Activated CD4-positive, alpha-beta memory T cell treated with anti-CD3 and anti-CD28 coated beads for 36 hours (primary cell): ENCODE measurements at regions not wholly inside any gene's neighbourhood (a gene's known extent, or its start where the extent isn't known, plus 50 kb on each side); places are given as distances from the start of the nearest gene placed in this dataset.

Experiments
- CTCF ChIA-PET: fragments of 350-600 bp; sonication (Branson Sonifier 250); formaldehyde crosslinking; loops from one replicate; lab custom pipeline; 2021; ENCODE audit warnings: antibody characterized with exemption, inconsistent platforms; lab: Charles Lee
- POLR2A ChIA-PET: fragments of 350-600 bp; sonication (Branson Sonifier 250); formaldehyde crosslinking; loops from one replicate; lab custom pipeline; 2021; ENCODE audit warnings: antibody characterized with exemption; lab: Charles Lee
- DNase-seq: peaks from one replicate; pipeline ENCODE4 v3.0.0-alpha.2; 2020
- H3K27ac Mint-ChIP-seq: one replicate; pipeline ENCODE4 v1.8.0; 2021; ENCODE audit warnings: mixed read lengths
- H3K27me3 Mint-ChIP-seq: one replicate; pipeline ENCODE4 v1.8.0; 2021; ENCODE audit warnings: mixed read lengths
- H3K36me3 Mint-ChIP-seq: one replicate; pipeline ENCODE4 v1.8.0; 2021; ENCODE audit warnings: mixed read lengths
- H3K4me1 Mint-ChIP-seq: one replicate; pipeline ENCODE4 v1.8.0; 2021; ENCODE audit warnings: low read depth, mixed read lengths
- H3K4me3 Mint-ChIP-seq: one replicate; pipeline ENCODE4 v1.8.0; 2021; ENCODE audit warnings: mild to moderate bottlenecking, mixed read lengths
- H3K9me3 Mint-ChIP-seq: one replicate; pipeline ENCODE4 v1.8.0; 2021; ENCODE audit warnings: mixed read lengths
- intact Hi-C: fragments of 100-400 bp; cut with micrococcal nuclease; formaldehyde crosslinking; loops from one replicate; pipeline ENCODE4 v1.15.1; 2023

DNA sequence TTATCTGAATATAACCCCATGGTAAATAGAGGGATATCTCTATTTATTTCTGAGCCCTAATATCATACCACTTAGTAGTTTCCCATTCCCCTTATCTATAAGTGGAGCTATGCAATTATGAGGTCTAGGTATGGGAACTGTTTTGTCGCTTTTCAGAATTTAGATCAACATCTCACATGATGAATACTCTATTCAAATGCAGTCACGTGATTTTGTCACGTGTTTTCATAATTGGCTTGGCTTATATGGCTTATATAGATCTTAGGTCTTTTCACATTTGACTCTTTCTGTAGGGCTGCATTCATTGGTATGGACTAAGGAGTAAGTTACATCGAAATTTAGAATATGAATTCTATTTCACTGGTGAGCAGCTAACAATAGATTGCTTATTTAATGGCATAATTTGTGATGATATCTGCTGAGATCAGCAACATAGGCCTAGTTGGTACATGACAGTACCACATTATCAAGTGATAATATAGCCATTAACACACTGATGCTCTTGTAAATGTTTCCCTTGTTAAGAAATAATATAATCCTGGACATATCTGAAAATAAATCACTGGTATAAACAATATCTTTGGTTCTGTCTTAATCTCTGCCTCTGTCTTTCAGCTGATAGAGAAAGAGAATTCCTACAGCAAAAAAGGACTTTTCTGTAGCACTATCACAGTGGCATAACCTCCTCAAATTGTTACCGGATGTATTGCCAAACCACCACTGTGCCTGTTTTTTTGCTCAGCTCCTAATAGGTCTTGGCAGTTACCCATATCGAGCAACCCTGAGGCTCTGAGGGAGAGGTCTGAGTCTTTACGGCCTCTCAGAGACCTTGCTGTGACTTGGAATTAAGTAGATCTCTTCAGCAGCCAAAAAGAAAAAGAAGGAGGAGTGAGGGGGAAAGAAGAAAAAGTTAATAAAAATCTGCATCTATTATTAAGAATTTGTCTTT is 357.1 kb downstream of the ZPLD1 start:
- no peaks in the 10 kb centered on the region for H3K36me3 Mint-ChIP-seq
- no peak overlapping the region for H3K4me3 Mint-ChIP-seq
- no peaks in the 10 kb centered on the region for H3K9me3 Mint-ChIP-seq
- intact Hi-C loops = no loop called here
- H3K27me3 Mint-ChIP-seq = no peaks in the 10 kb centered on the region
- no peak overlapping the region for H3K27ac Mint-ChIP-seq
- no peaks in the 10 kb centered on the region for H3K4me1 Mint-ChIP-seq
- ChIA-PET POLR2A (no interaction called here), CTCF (no interaction called here)
- DNase-seq = no peak

DNA sequence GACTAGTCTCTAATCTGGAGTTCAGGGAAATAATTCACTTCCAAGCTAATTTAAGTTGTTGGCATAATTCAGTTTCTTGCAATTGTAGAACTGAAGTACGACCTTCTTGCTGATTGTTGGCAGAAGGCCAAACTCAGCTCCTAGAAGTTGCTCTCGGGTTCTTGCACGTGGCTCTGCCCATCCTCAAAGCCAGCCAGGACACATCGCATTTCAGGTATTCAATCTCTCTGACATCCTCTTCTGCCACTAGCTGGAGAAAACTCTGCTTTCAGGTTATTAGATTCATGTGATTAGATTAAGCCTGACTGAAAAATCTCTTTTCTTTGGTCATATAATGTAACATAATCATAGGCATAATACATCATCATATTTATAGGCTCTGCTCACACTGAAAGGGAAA is 362.0 kb downstream of the ZPLD1 start:
- no peak overlapping the region for H3K4me3 Mint-ChIP-seq
- ChIA-PET CTCF (no interaction called here), POLR2A (no interaction called here)

DNA sequence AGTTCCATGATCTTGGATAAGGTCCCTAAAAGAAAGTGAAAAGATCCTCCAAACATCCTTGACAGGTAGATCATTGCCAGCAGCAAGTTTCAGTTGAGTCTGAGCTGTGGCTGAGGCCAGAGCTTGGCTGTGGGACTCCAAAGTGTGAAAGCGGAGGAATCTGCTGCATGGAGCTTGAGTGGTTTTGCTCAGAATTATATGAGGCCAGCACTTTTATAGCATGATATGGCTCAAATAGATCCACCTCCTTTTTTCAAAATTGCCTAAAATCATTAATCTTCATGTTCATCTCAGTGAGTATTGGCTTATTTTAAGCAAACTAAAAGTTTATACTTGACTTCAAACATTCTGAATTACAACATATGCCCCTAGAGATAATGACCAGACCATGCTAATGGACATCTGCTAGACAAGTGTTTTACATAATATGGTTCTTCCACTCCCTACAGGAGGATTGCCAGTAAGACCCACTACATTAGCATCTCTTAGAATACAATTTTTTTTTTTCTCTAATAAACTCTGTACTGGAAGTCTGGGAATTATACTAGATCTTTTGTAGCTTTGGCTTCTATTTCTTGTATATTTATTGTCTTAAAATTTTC is 368.1 kb downstream of the ZPLD1 start:
- intact Hi-C loops = no loop called here
- no peaks in the 10 kb centered on the region for H3K4me1 Mint-ChIP-seq
- H3K27me3 Mint-ChIP-seq = no peaks in the 10 kb centered on the region
- ChIA-PET POLR2A (no interaction called here), CTCF (no interaction called here)
- DNase-seq = no peak
- no peaks in the 10 kb centered on the region for H3K9me3 Mint-ChIP-seq
- H3K27ac Mint-ChIP-seq = no peak overlapping the region
- no peak overlapping the region for H3K4me3 Mint-ChIP-seq
- H3K36me3 Mint-ChIP-seq = no peaks in the 10 kb centered on the region

More for the DNA sequence above, 362.0 kb downstream of the ZPLD1 start:
- Mint-ChIP-seq H3K36me3 (no peaks in the 10 kb centered on the region), H3K27ac (no peak overlapping the region), H3K27me3 (no peaks in the 10 kb centered on the region), H3K4me1 (no peaks in the 10 kb centered on the region), H3K9me3 (no peaks in the 10 kb centered on the region)
- intact Hi-C loops = no loop called here
- no peak for DNase-seq

DNA sequence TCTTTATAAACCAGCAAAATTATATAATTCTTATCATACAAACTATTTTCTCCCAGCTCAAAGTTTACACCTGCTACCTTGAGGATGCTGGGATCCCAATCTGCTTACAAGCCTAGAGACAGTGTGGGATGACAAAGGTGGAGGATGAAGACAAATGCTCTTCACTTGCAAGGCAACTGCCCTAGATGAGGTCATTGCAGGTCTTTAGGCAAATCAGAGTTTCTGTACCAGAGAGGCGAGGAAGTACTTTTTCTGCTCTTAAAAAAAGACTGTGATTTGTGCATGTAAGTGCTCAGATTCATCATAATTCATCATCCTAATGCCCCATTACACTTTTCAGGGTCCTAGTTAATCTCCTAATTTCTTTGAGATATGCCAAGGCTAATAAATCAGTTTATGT is 376.1 kb downstream of the ZPLD1 start:
- POLR2A ChIA-PET = no interaction called here
- Mint-ChIP-seq H3K36me3 (no peaks in the 10 kb centered on the region), H3K4me3 (no peak overlapping the region), H3K27me3 (no peaks in the 10 kb centered on the region), H3K27ac (no peak overlapping the region), H3K9me3 (no peaks in the 10 kb centered on the region), H3K4me1 (no peaks in the 10 kb centered on the region)
- CTCF ChIA-PET = no interaction called here
- no peak for DNase-seq
- intact Hi-C loops = no loop called here

DNA sequence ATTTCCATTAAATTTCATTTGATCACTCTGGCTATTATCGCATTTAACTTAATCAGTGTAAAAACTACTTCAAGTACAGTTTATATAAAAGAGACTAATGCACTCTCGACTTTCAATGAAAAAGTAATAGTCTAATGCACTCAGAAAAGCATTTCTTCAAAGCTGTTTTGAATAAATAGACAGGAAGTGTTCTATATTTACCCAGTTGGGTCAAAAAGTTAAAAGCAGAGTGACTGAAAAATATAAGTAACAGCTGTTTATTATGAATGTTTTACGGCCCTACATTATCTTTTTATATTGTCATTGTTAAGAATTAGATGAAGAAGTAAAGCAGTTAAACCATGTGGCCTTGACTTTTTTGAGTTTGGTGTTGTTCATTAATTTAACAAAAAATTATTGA is 391.8 kb downstream of the ZPLD1 start:
- intact Hi-C loops = no loop called here
- Mint-ChIP-seq H3K4me1 (no peaks in the 10 kb centered on the region), H3K36me3 (no peaks in the 10 kb centered on the region), H3K27ac (no peak overlapping the region), H3K9me3 (peaks cover 3% of the 10 kb centered on the region), H3K4me3 (no peak overlapping the region), H3K27me3 (peaks cover 1% of the 10 kb centered on the region)
- POLR2A ChIA-PET = no interaction called here
- CTCF ChIA-PET = no interaction called here
- no peak for DNase-seq

DNA sequence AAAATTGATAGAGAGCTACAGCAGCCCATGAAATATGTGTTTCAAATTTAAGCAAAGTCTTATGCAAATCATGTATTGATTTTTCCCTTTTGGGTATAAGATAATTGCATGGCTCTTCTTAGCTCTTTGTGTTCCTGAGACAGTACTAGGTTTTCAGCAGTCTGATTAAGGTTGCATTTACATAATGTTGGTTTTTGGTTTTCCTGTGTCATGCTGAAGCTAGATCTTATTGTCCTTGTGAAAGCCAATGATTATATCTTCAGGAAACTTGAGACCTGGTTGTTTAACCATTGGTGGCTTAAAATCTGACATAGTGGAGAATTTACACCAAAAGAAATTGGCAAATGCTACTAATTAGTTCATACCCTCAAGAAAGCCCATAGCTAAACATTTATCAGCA is 392.6 kb downstream of the ZPLD1 start:
- H3K36me3 Mint-ChIP-seq = no peaks in the 10 kb centered on the region
- no peaks in the 10 kb centered on the region for H3K4me1 Mint-ChIP-seq
- H3K9me3 Mint-ChIP-seq = peaks cover 2% of the 10 kb centered on the region
- CTCF ChIA-PET = no interaction called here
- no peak for DNase-seq
- POLR2A ChIA-PET = no interaction called here
- intact Hi-C loops = no loop called here
- H3K4me3 Mint-ChIP-seq = no peak overlapping the region
- no peak overlapping the region for H3K27ac Mint-ChIP-seq
- H3K27me3 Mint-ChIP-seq = peaks cover 1% of the 10 kb centered on the region

DNA sequence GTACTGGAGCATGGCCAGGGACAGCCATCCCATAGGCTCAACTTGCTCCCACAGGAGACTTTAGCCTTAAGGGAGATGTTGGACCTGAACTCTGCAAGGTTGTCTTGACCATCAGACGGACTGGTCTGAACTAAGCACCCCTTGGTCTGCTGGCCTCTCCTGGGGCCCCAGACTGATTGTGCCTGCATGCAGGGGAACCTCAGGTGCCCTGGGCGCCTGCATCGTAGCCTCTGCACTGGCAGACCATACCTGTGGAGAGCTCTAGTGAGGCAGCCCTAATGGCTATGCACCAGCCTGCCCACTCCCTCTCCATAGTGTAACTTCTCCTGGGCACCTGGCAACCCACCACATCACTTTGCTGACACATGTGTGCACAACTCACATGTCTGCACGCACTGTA is 395.6 kb downstream of the ZPLD1 start:
- H3K9me3 Mint-ChIP-seq = no peaks in the 10 kb centered on the region
- DNase-seq = no peak
- POLR2A ChIA-PET = interaction anchor here (0.5 kb wide), 1 partner anchor 125 kb away, joined by 5 read pairs; no protein-coding TSS in a partner anchor
- intact Hi-C loops = no loop called here
- CTCF ChIA-PET = no interaction called here
- H3K27ac Mint-ChIP-seq = no peak overlapping the region
- H3K27me3 Mint-ChIP-seq = peaks cover 1% of the 10 kb centered on the region
- no peaks in the 10 kb centered on the region for H3K36me3 Mint-ChIP-seq
- no peaks in the 10 kb centered on the region for H3K4me1 Mint-ChIP-seq
- H3K4me3 Mint-ChIP-seq = no peak overlapping the region

DNA sequence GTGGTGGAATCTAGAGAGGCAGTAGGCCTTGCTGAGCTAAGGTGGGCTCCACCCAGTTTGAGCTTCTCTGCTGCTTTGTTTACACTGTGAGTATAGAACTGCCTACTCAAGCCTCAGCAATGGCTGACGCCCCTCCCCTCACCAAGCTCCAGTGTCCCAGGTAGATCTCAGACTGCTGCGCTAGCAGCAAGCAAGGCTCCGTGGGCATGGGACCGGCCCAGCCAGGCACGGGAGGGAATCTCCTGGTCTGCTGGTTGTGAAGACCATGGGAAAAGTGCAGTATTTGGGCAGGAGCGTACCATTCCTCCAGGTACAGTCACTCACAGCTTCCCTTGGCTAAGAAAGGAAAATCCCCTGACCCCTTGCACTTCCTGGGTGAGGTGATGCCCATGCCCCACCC is 407.1 kb downstream of the ZPLD1 start:
- no peak for DNase-seq
- Mint-ChIP-seq H3K27me3 (no peaks in the 10 kb centered on the region), H3K27ac (no peak overlapping the region), H3K9me3 (peaks cover 7% of the 10 kb centered on the region), H3K4me1 (no peaks in the 10 kb centered on the region), H3K4me3 (no peak overlapping the region), H3K36me3 (no peaks in the 10 kb centered on the region)
- ChIA-PET CTCF (no interaction called here), POLR2A (no interaction called here)
- intact Hi-C loops = no loop called here

DNA sequence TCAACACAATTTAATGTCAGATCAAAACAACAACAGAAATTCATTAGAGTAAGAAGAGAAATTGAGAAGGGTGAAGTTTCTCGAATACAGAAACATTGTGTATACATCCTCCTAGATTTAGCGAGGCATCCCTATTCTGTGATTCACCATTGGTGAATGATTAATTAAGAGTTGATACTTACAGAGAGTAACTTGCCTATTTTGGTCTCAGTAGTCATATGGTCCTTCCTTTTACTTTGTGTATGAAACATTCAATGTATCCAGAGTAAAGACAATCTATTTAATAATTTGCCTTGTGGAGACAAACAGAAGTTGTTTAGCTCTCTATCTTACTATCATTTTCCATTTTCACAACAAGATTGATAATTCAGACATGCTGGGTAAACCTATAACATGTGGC is 432.0 kb downstream of the ZPLD1 start:
- Mint-ChIP-seq H3K4me3 (no peak overlapping the region), H3K27me3 (no peaks in the 10 kb centered on the region), H3K36me3 (no peaks in the 10 kb centered on the region), H3K4me1 (no peaks in the 10 kb centered on the region), H3K27ac (no peak overlapping the region), H3K9me3 (no peaks in the 10 kb centered on the region)
- CTCF ChIA-PET = no interaction called here
- POLR2A ChIA-PET = no interaction called here
- DNase-seq = no peak
- intact Hi-C loops = no loop called here

DNA sequence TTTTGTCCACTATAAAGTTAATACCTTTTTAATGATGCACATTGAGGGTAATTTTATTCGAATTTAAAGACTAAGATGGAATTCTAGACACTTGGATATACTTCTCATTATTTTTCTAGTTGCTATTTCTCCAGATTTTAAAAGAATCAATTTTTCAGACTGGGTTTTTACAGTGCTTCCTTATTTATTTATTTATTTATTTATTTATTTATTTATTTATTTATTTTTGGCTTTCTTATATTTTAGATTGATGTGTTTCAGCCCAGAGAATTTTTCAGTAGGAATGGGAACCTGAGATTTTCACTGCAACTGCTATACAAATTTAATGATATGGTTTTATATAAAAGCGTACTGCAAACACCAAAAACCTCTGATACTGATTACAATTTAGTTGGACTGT is 448.7 kb downstream of the ZPLD1 start:
- no peak overlapping the region for H3K27ac Mint-ChIP-seq
- CTCF ChIA-PET = no interaction called here
- intact Hi-C loops = no loop called here

DNA sequence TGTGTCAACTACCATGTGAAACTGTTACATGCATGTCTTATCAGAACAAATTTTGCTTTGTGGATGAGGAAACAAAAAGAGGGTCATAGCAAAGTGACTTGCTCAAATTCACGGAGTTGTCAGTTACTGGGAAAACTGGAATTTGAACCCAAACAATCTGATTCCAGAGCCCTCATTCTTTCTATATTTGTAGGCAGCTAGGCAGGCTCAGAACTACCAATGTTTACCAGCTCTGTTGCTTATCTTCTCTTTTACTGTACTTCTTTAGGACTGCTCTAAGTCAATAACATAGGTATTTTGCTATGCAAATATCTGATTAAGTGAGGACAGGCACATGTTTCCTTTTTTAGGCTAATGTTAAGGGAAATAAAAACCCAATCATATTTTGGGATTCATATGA is 450.5 kb downstream of the ZPLD1 start:
- Mint-ChIP-seq H3K4me1 (no peaks in the 10 kb centered on the region), H3K27ac (no peak overlapping the region), H3K9me3 (no peaks in the 10 kb centered on the region), H3K4me3 (no peak overlapping the region), H3K36me3 (no peaks in the 10 kb centered on the region), H3K27me3 (no peaks in the 10 kb centered on the region)
- ChIA-PET POLR2A (no interaction called here), CTCF (no interaction called here)
- intact Hi-C loops = no loop called here
- DNase-seq = no peak

More for the DNA sequence above, 448.7 kb downstream of the ZPLD1 start:
- Mint-ChIP-seq H3K9me3 (no peaks in the 10 kb centered on the region), H3K4me1 (no peaks in the 10 kb centered on the region), H3K36me3 (no peaks in the 10 kb centered on the region), H3K27me3 (no peaks in the 10 kb centered on the region), H3K4me3 (no peak overlapping the region)
- no peak for DNase-seq
- POLR2A ChIA-PET = no interaction called here

DNA sequence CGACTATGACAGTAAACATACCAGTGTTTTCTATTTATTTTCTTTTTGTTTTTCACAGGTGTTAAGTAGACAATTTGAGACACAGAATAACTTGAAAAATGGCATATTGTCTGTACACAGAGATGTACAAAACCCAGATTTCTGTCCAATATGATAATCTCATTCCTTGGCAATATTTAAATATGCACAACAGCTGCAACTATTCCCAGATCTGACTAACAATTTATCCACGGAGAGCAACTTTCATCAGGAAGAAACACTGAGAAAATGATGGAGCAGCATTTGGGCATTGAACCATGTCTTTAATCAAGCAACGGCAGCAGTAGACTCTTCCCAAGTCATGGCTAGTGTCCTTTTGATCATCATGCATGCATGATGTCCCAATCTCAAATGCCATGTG is 452.6 kb downstream of the ZPLD1 start:
- no peak overlapping the region for H3K4me3 Mint-ChIP-seq
- ChIA-PET CTCF (no interaction called here), POLR2A (no interaction called here)
- H3K36me3 Mint-ChIP-seq = no peaks in the 10 kb centered on the region
- intact Hi-C loops = no loop called here
- H3K27me3 Mint-ChIP-seq = no peaks in the 10 kb centered on the region
- H3K4me1 Mint-ChIP-seq = no peaks in the 10 kb centered on the region
- H3K27ac Mint-ChIP-seq = no peak overlapping the region
- DNase-seq = no peak
- H3K9me3 Mint-ChIP-seq = no peaks in the 10 kb centered on the region
